Activated CD8-positive, alpha-beta T cell treated with anti-CD3 and anti-CD28 coated beads, Interleukin-2, amount 10 ng/mL, durations not matched to agents 7 days and 5 days (primary cell): ENCODE measurements at regions not wholly inside any gene's neighbourhood (a gene's known extent, or its start where the extent isn't known, plus 50 kb on each side); places are given as distances from the start of the nearest gene placed in this dataset.

ENCODE experiments used
- ATAC-seq: fragments of 150-1000 bp; cut with Tn5 transposase; one replicate; pipeline ENCODE4 v1.10.0; 2021; ENCODE audit warnings: moderate library complexity
- CTCF ChIA-PET: fragments of 350-600 bp; sonication (Branson Sonifier 250); formaldehyde crosslinking; loops from one replicate; lab custom pipeline; 2021; ENCODE audit warnings: antibody characterized with exemption; lab: Charles Lee
- POLR2A ChIA-PET: fragments of 350-600 bp; sonication (Branson Sonifier 250); formaldehyde crosslinking; loops from one replicate; lab custom pipeline; 2021; ENCODE audit warnings: antibody characterized with exemption; lab: Charles Lee
- DNase-seq: peaks from one replicate; pipeline ENCODE4 v3.0.0-alpha.2; 2020
- H3K27ac Mint-ChIP-seq: one replicate; pipeline ENCODE4 v1.8.0; 2021; ENCODE audit warnings: mild to moderate bottlenecking, mixed read lengths
- H3K27me3 Mint-ChIP-seq: one replicate; pipeline ENCODE4 v1.8.0; 2021; ENCODE audit warnings: low read depth, mixed read lengths
- H3K36me3 Mint-ChIP-seq: one replicate; pipeline ENCODE4 v1.8.0; 2021; ENCODE audit warnings: low read depth, mixed read lengths
- H3K4me1 Mint-ChIP-seq: one replicate; pipeline ENCODE4 v1.8.0; 2021; ENCODE audit warnings: low read depth, mixed read lengths
- H3K4me3 Mint-ChIP-seq: one replicate; pipeline ENCODE4 v1.8.0; 2021; ENCODE audit warnings: mild to moderate bottlenecking, mixed read lengths
- H3K9me3 Mint-ChIP-seq: one replicate; pipeline ENCODE4 v1.8.0; 2022; ENCODE audit warnings: mixed read lengths; ENCODE audit not compliant: insufficient read depth

- no peak overlapping the region for H3K27ac Mint-ChIP-seq
- H3K27me3 Mint-ChIP-seq: no peaks in the 10 kb centered on the region
- CTCF ChIA-PET: no interaction called here
- ATAC-seq (no peak), DNase-seq (no peak)
- no peaks in the 10 kb centered on the region for H3K4me1 Mint-ChIP-seq
- H3K9me3 Mint-ChIP-seq: no peaks in the 10 kb centered on the region
- H3K4me3 Mint-ChIP-seq: no peak overlapping the region
- POLR2A ChIA-PET: no interaction called here
- no peaks in the 10 kb centered on the region for H3K36me3 Mint-ChIP-seq
These were observed 657.8 kb downstream of the MCTP2 start for GRCh38 chr15:94889153-94889552.

- ChIA-PET POLR2A (no interaction called here), CTCF (no interaction called here)
- Mint-ChIP-seq H3K36me3 (no peaks in the 10 kb centered on the region), H3K27me3 (no peaks in the 10 kb centered on the region), H3K9me3 (no peaks in the 10 kb centered on the region), H3K4me1 (no peaks in the 10 kb centered on the region), H3K4me3 (no peak overlapping the region), H3K27ac (no peak overlapping the region)
- no peak for DNase-seq
- ATAC-seq: no peak
These were observed 661.7 kb downstream of the MCTP2 start for GRCh38 chr15:94893091-94893490.

GRCh38 chr15:94894056-94894455, 662.7 kb downstream of the MCTP2 start:
- Mint-ChIP-seq H3K27ac (no peak overlapping the region), H3K4me3 (no peak overlapping the region), H3K27me3 (no peaks in the 10 kb centered on the region), H3K4me1 (no peaks in the 10 kb centered on the region), H3K9me3 (no peaks in the 10 kb centered on the region), H3K36me3 (no peaks in the 10 kb centered on the region)
- ChIA-PET CTCF (no interaction called here), POLR2A (interaction anchor here (0.5 kb wide), 1 partner anchor 831 kb away, joined by 4 read pairs; no protein-coding TSS in a partner anchor)
- DNase-seq (no peak), ATAC-seq (no peak)

- ChIA-PET POLR2A (no interaction called here), CTCF (no interaction called here)
- H3K27ac Mint-ChIP-seq: no peak overlapping the region
- H3K9me3 Mint-ChIP-seq: no peaks in the 10 kb centered on the region
- H3K4me3 Mint-ChIP-seq: no peak overlapping the region
- DNase-seq (no peak), ATAC-seq (no peak)
- no peaks in the 10 kb centered on the region for H3K36me3 Mint-ChIP-seq
- H3K4me1 Mint-ChIP-seq: no peaks in the 10 kb centered on the region
- H3K27me3 Mint-ChIP-seq: no peaks in the 10 kb centered on the region
These were observed 678.1 kb downstream of the MCTP2 start for GRCh38 chr15:94909510-94909909.

- no peaks in the 10 kb centered on the region for H3K9me3 Mint-ChIP-seq
- DNase-seq (no peak), ATAC-seq (no peak)
- ChIA-PET CTCF (no interaction called here), POLR2A (no interaction called here)
- H3K4me3 Mint-ChIP-seq: no peak overlapping the region
- H3K27ac Mint-ChIP-seq: no peak overlapping the region
- H3K36me3 Mint-ChIP-seq: no peaks in the 10 kb centered on the region
- H3K27me3 Mint-ChIP-seq: no peaks in the 10 kb centered on the region
- H3K4me1 Mint-ChIP-seq: no peaks in the 10 kb centered on the region
These were observed 678.8 kb downstream of the MCTP2 start for GRCh38 chr15:94910166-94910565.

GRCh38 chr15:94912760-94913159, 681.4 kb downstream of the MCTP2 start:
- Mint-ChIP-seq H3K9me3 (no peaks in the 10 kb centered on the region), H3K27me3 (no peaks in the 10 kb centered on the region), H3K27ac (no peak overlapping the region), H3K36me3 (no peaks in the 10 kb centered on the region), H3K4me3 (no peak overlapping the region), H3K4me1 (no peaks in the 10 kb centered on the region)
- ChIA-PET POLR2A (no interaction called here), CTCF (no interaction called here)
- DNase-seq: no peak
- no peak for ATAC-seq

GRCh38 chr15:94917068-94917467, 685.7 kb downstream of the MCTP2 start:
- Mint-ChIP-seq H3K27ac (no peak overlapping the region), H3K4me1 (no peaks in the 10 kb centered on the region), H3K27me3 (no peaks in the 10 kb centered on the region), H3K9me3 (no peaks in the 10 kb centered on the region), H3K4me3 (no peak overlapping the region), H3K36me3 (no peaks in the 10 kb centered on the region)
- ChIA-PET POLR2A (no interaction called here), CTCF (no interaction called here)
- DNase-seq (no peak), ATAC-seq (no peak)

GRCh38 chr15:94921936-94922335, 690.6 kb downstream of the MCTP2 start:
- CTCF ChIA-PET: no interaction called here
- Mint-ChIP-seq H3K4me1 (no peaks in the 10 kb centered on the region), H3K4me3 (no peak overlapping the region), H3K36me3 (no peaks in the 10 kb centered on the region), H3K9me3 (no peaks in the 10 kb centered on the region), H3K27ac (no peak overlapping the region), H3K27me3 (no peaks in the 10 kb centered on the region)
- POLR2A ChIA-PET: no interaction called here
- ATAC-seq (no peak), DNase-seq (no peak)

GRCh38 chr15:94924057-94924456, 692.7 kb downstream of the MCTP2 start:
- CTCF ChIA-PET: no interaction called here
- ATAC-seq (no peak), DNase-seq (no peak)
- Mint-ChIP-seq H3K27me3 (no peaks in the 10 kb centered on the region), H3K27ac (no peak overlapping the region), H3K9me3 (no peaks in the 10 kb centered on the region), H3K36me3 (no peaks in the 10 kb centered on the region), H3K4me3 (no peak overlapping the region), H3K4me1 (no peaks in the 10 kb centered on the region)
- POLR2A ChIA-PET: no interaction called here

GRCh38 chr15:94924971-94925598, 693.7 kb downstream of the MCTP2 start:
- no peaks in the 10 kb centered on the region for H3K4me1 Mint-ChIP-seq
- ChIA-PET POLR2A (no interaction called here), CTCF (no interaction called here)
- H3K9me3 Mint-ChIP-seq: no peaks in the 10 kb centered on the region
- no peak overlapping the region for H3K27ac Mint-ChIP-seq
- H3K27me3 Mint-ChIP-seq: no peaks in the 10 kb centered on the region
- no peaks in the 10 kb centered on the region for H3K36me3 Mint-ChIP-seq
- no peak overlapping the region for H3K4me3 Mint-ChIP-seq
- no peak for DNase-seq
- no peak for ATAC-seq

GRCh38 chr15:94925680-94926079, 694.3 kb downstream of the MCTP2 start:
- H3K4me1 Mint-ChIP-seq: no peaks in the 10 kb centered on the region
- ATAC-seq (no peak), DNase-seq (no peak)
- no peak overlapping the region for H3K27ac Mint-ChIP-seq
- ChIA-PET POLR2A (no interaction called here), CTCF (no interaction called here)
- no peaks in the 10 kb centered on the region for H3K27me3 Mint-ChIP-seq
- no peaks in the 10 kb centered on the region for H3K9me3 Mint-ChIP-seq
- no peaks in the 10 kb centered on the region for H3K36me3 Mint-ChIP-seq
- no peak overlapping the region for H3K4me3 Mint-ChIP-seq

GRCh38 chr15:94927003-94927402, 695.6 kb downstream of the MCTP2 start:
- H3K4me3 Mint-ChIP-seq: no peak overlapping the region
- ChIA-PET POLR2A (no interaction called here), CTCF (no interaction called here)
- no peak for ATAC-seq
- no peaks in the 10 kb centered on the region for H3K27me3 Mint-ChIP-seq
- no peaks in the 10 kb centered on the region for H3K9me3 Mint-ChIP-seq
- H3K27ac Mint-ChIP-seq: no peak overlapping the region
- DNase-seq: no peak
- no peaks in the 10 kb centered on the region for H3K36me3 Mint-ChIP-seq
- no peaks in the 10 kb centered on the region for H3K4me1 Mint-ChIP-seq

GRCh38 chr15:94929282-94929681, 697.9 kb downstream of the MCTP2 start:
- H3K36me3 Mint-ChIP-seq: no peaks in the 10 kb centered on the region
- H3K4me1 Mint-ChIP-seq: no peaks in the 10 kb centered on the region
- ATAC-seq (no peak), DNase-seq (no peak)
- H3K27me3 Mint-ChIP-seq: no peaks in the 10 kb centered on the region
- no peaks in the 10 kb centered on the region for H3K9me3 Mint-ChIP-seq
- CTCF ChIA-PET: no interaction called here
- H3K27ac Mint-ChIP-seq: no peak overlapping the region
- H3K4me3 Mint-ChIP-seq: no peak overlapping the region
- POLR2A ChIA-PET: no interaction called here
